ENCODE measurements at regions not wholly inside any gene's neighbourhood (a gene's known extent, or its start where the extent isn't known, plus 50 kb on each side); places are given as distances from the start of the nearest gene placed in this dataset.

DNA sequence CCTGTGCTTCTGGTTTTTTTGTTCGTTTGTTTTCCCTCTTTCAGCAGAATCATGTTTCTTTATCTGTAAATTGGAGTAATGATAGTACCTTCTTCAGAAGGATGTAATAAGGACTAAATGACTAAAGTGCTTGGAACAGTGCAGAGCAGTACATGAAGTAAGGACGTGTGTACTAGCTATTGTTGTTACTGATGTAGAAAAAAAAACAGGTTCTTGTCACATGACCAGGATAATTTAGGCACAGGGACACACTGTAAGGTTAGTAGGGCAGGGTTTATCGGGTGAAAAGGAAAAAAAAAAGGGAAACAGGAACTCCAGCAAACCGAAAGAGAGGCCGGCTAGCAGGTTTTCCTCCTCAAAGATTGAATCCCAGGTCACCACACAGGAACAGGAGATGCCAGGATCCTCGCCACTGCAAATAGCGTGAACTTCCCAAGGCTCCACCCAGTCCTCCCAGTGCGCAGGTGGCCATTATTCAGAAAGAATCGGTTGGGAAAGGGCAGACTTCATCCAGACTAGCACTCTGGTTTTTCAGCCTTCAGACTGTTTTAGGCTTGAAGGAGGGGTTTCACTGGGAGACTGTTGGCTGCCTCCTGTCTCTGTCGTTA, 63.8 kb upstream of the PRRC2C start:
- TF ChIP-seq, protein P1, sequence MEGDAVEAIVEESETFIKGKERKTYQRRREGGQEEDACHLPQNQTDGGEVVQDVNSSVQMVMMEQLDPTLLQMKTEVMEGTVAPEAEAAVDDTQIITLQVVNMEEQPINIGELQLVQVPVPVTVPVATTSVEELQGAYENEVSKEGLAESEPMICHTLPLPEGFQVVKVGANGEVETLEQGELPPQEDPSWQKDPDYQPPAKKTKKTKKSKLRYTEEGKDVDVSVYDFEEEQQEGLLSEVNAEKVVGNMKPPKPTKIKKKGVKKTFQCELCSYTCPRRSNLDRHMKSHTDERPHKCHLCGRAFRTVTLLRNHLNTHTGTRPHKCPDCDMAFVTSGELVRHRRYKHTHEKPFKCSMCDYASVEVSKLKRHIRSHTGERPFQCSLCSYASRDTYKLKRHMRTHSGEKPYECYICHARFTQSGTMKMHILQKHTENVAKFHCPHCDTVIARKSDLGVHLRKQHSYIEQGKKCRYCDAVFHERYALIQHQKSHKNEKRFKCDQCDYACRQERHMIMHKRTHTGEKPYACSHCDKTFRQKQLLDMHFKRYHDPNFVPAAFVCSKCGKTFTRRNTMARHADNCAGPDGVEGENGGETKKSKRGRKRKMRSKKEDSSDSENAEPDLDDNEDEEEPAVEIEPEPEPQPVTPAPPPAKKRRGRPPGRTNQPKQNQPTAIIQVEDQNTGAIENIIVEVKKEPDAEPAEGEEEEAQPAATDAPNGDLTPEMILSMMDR (IDR thresholded peaks at IDR 0.05; ENCODE audit: insufficient read depth, low read length), result no peak
- TF ChIP-seq, protein P2, sequence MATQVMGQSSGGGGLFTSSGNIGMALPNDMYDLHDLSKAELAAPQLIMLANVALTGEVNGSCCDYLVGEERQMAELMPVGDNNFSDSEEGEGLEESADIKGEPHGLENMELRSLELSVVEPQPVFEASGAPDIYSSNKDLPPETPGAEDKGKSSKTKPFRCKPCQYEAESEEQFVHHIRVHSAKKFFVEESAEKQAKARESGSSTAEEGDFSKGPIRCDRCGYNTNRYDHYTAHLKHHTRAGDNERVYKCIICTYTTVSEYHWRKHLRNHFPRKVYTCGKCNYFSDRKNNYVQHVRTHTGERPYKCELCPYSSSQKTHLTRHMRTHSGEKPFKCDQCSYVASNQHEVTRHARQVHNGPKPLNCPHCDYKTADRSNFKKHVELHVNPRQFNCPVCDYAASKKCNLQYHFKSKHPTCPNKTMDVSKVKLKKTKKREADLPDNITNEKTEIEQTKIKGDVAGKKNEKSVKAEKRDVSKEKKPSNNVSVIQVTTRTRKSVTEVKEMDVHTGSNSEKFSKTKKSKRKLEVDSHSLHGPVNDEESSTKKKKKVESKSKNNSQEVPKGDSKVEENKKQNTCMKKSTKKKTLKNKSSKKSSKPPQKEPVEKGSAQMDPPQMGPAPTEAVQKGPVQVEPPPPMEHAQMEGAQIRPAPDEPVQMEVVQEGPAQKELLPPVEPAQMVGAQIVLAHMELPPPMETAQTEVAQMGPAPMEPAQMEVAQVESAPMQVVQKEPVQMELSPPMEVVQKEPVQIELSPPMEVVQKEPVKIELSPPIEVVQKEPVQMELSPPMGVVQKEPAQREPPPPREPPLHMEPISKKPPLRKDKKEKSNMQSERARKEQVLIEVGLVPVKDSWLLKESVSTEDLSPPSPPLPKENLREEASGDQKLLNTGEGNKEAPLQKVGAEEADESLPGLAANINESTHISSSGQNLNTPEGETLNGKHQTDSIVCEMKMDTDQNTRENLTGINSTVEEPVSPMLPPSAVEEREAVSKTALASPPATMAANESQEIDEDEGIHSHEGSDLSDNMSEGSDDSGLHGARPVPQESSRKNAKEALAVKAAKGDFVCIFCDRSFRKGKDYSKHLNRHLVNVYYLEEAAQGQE (IDR thresholded peaks at IDR 0.05; ENCODE audit: insufficient replicate concordance, low read depth), result no peak
- TF ChIP-seq POLR2AphosphoS5 (IDR thresholded peaks at IDR 0.05; ENCODE audit: low read depth) (no peak), GABPA (IDR thresholded peaks at IDR 0.05; ENCODE audit: low read depth) (no peak)

Measured in HL-60 (cell line).